Endodermal cell (in vitro differentiated cells): ENCODE measurements at regions not wholly inside any gene's neighbourhood (a gene's known extent, or its start where the extent isn't known, plus 50 kb on each side); places are given as distances from the start of the nearest gene placed in this dataset.

ENCODE experiments used
- DNase-seq: peaks from one replicate; pipeline ENCODE4 v3.0.0-alpha.2; 2017
- H3K27ac ChIP-seq: 2 replicates; pipeline ENCODE4 v1.5.1; 2013; ENCODE audit warnings: mild to moderate bottlenecking, low read depth, low read length, moderate library complexity
- H3K27me3 ChIP-seq: 2 replicates; pipeline ENCODE4 v1.6.1; 2013; ENCODE audit warnings: mild to moderate bottlenecking, low read length, moderate library complexity; ENCODE audit not compliant: insufficient read depth, control insufficient read depth, poor library complexity, severe bottlenecking
- H3K36me3 ChIP-seq: 2 replicates; pipeline ENCODE4 v1.7.0; 2013; ENCODE audit warnings: mild to moderate bottlenecking, low read length, moderate library complexity; ENCODE audit not compliant: control insufficient read depth, insufficient read depth
- H3K4me1 ChIP-seq: one replicate; pipeline ENCODE4 v1.7.0; 2013; ENCODE audit warnings: low read length; ENCODE audit not compliant: control insufficient read depth, insufficient read depth
- H3K4me3 ChIP-seq: 2 replicates; pipeline ENCODE4 v1.5.1; 2013; ENCODE audit warnings: mild to moderate bottlenecking, low read length, moderate library complexity
- H3K9ac ChIP-seq: 2 replicates; pipeline ENCODE4 v1.6.1; 2013; ENCODE audit warnings: mild to moderate bottlenecking, low read length, moderate library complexity; ENCODE audit not compliant: poor library complexity, severe bottlenecking; ENCODE audit errors: extremely low read depth
- H3K9me3 ChIP-seq: 2 replicates; pipeline ENCODE4 v1.6.1; 2013; ENCODE audit warnings: mild to moderate bottlenecking, low read length, moderate library complexity; ENCODE audit not compliant: control insufficient read depth
- H3K27ac Mint-ChIP-seq: 2 replicates; pipeline ENCODE4 v1.8.0; 2020; ENCODE audit warnings: mixed read lengths
- H3K27me3 Mint-ChIP-seq: 2 replicates; pipeline ENCODE4 v1.8.0; 2021; ENCODE audit warnings: mild to moderate bottlenecking, mixed read lengths; ENCODE audit not compliant: insufficient read depth
- H3K36me3 Mint-ChIP-seq: 2 replicates; pipeline ENCODE4 v1.8.0; 2020; ENCODE audit warnings: low read depth, mixed read lengths
- H3K4me1 Mint-ChIP-seq: 2 replicates; pipeline ENCODE4 v1.8.0; 2020; ENCODE audit warnings: mixed read lengths
- H3K4me3 Mint-ChIP-seq: 2 replicates; pipeline ENCODE4 v1.8.0; 2020; ENCODE audit warnings: mild to moderate bottlenecking, moderate library complexity, mixed read lengths
- H3K9me3 Mint-ChIP-seq: 2 replicates; pipeline ENCODE4 v1.8.0; 2020; ENCODE audit warnings: mild to moderate bottlenecking, mixed read lengths
- WGBS, 2 experiments: methylation state at CpG; one replicate each; pipeline versions ENCODE4 v1.1.5 to v1.1.7; 2013; ENCODE audit warnings: missing lambda C conversion rate in 2 of 2, mixed read lengths in 1 of 2; ENCODE audit not compliant: insufficient coverage in 1 of 2, insufficient read length in 1 of 2; 5-methylcytosine and 5-hydroxymethylcytosine counted together
- TF ChIP-seq, protein P1 (sequence below): fragments of 200-600 bp; sonication (generic); conservative IDR thresholded peaks from 2 replicates; pipeline ENCODE4 v1.5.0; 2021; ENCODE audit warnings: antibody characterized with exemption, mild to moderate bottlenecking

DNA sequence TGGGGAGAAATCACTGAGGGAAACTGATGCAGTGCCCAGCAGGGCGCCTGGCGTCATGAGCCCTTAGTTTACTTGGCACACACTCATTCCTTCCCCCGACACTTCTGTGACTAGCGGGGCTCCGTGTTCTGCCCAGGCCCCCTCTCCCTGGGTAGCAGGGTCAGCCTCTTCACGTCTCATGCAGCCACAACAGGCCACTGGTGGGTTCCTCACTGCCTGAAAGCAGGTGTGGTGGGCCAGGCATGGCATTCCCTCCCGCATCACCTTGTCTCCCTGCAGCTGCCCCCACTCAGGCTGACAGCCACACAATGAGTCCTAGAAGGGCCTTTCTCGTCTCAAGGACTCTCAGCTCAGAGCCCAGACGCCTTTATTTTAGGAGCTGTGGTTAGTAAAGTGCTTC is 51.1 kb upstream of the CPLX2 start:
- TF ChIP-seq, protein P1, sequence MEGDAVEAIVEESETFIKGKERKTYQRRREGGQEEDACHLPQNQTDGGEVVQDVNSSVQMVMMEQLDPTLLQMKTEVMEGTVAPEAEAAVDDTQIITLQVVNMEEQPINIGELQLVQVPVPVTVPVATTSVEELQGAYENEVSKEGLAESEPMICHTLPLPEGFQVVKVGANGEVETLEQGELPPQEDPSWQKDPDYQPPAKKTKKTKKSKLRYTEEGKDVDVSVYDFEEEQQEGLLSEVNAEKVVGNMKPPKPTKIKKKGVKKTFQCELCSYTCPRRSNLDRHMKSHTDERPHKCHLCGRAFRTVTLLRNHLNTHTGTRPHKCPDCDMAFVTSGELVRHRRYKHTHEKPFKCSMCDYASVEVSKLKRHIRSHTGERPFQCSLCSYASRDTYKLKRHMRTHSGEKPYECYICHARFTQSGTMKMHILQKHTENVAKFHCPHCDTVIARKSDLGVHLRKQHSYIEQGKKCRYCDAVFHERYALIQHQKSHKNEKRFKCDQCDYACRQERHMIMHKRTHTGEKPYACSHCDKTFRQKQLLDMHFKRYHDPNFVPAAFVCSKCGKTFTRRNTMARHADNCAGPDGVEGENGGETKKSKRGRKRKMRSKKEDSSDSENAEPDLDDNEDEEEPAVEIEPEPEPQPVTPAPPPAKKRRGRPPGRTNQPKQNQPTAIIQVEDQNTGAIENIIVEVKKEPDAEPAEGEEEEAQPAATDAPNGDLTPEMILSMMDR = no peak
- Histone ChIP-seq H3K9me3 (no peaks in the 10 kb centered on the region), H3K36me3 (no peaks in the 10 kb centered on the region), H3K27ac (no peak overlapping the region), H3K9ac (no peak overlapping the region), H3K4me3 (no peak overlapping the region), H3K4me1 (peaks cover 3% of the 10 kb centered on the region), H3K27me3 (no peaks in the 10 kb centered on the region)
- Mint-ChIP-seq H3K4me3 (no peak overlapping the region), H3K27ac (no peak overlapping the region), H3K4me1 (peaks cover 16% of the 10 kb centered on the region), H3K9me3 (no peaks in the 10 kb centered on the region), H3K36me3 (no peaks in the 10 kb centered on the region), H3K27me3 (peaks cover 25% of the 10 kb centered on the region)
- WGBS, 2 experiments = 86% methylated on average over 9 of the region's 9 CpGs; no CpG with 5 or more reads in 1 of the 2 experiments
- DNase-seq = no peak
